Activated CD8-positive, alpha-beta memory T cell treated with anti-CD3 and anti-CD28 coated beads, Interleukin-2, amount 50 U/mL, for 1 hour (primary cell): ENCODE measurements at regions not wholly inside any gene's neighbourhood (a gene's known extent, or its start where the extent isn't known, plus 50 kb on each side); places are given as distances from the start of the nearest gene placed in this dataset.
"Not testable (repeated sequence)": the region's sequence is repeated elsewhere in the genome, so short reads cannot be mapped to it uniquely, and the experiment has no call there.

Experiments used
- DNase-seq: peaks from one replicate; pipeline ENCODE4 v3.0.0-alpha.2; 2020; ENCODE audit errors: extremely low read depth

GRCh38 chr6:22099923-22100322 lies 196.9 kb downstream of the PRL start:
- DNase-seq, result no peak

- DNase-seq, result no peak
Observed at GRCh38 chr6:22101163-22101562, 195.7 kb downstream of the PRL start.

- DNase-seq, result no peak
Observed at GRCh38 chr6:22102671-22103070, 194.2 kb downstream of the PRL start.

- DNase-seq, result no peak
Observed at GRCh38 chr6:22106451-22106850, 190.4 kb downstream of the PRL start.

- DNase-seq, result no peak
Observed at GRCh38 chr6:22106961-22107360, 189.9 kb downstream of the PRL start.

GRCh38 chr6:22108199-22108598 lies 188.6 kb downstream of the PRL start:
- DNase-seq, result no peak

GRCh38 chr6:22110061-22110460 lies 186.8 kb downstream of the PRL start:
- no peak for DNase-seq

- no peak for DNase-seq
Observed at GRCh38 chr6:22112461-22112860, 184.4 kb downstream of the PRL start.

GRCh38 chr6:22113026-22113766 lies 183.6 kb downstream of the PRL start:
- no peak for DNase-seq

GRCh38 chr6:22115559-22115958 lies 181.3 kb downstream of the PRL start:
- DNase-seq, result no peak

GRCh38 chr6:22117631-22118030 lies 179.2 kb downstream of the PRL start:
- no peak for DNase-seq

GRCh38 chr6:22119500-22119899 lies 177.3 kb downstream of the PRL start:
- no peak for DNase-seq

- DNase-seq, result no peak
Observed at GRCh38 chr6:22124756-22125155, 172.1 kb downstream of the PRL start.

GRCh38 chr6:22126910-22127309 lies 169.9 kb downstream of the PRL start:
- DNase-seq, result no peak

GRCh38 chr6:22129751-22130150 lies 167.1 kb downstream of the PRL start:
- no peak for DNase-seq

GRCh38 chr6:22132656-22133055 lies 164.2 kb downstream of the PRL start:
- no peak for DNase-seq

- no peak for DNase-seq
Observed at GRCh38 chr6:22133357-22133756, 163.5 kb downstream of the PRL start.

- DNase-seq, result no peak
Observed at GRCh38 chr6:22134308-22134707, 162.5 kb downstream of the PRL start.

- no peak for DNase-seq
Observed at GRCh38 chr6:22135395-22135794, 161.4 kb downstream of the PRL start.

GRCh38 chr6:22140736-22141135 lies 156.1 kb downstream of the PRL start:
- DNase-seq, result not testable (repeated sequence)

GRCh38 chr6:22141241-22141745 lies 155.5 kb downstream of the PRL start:
- no peak for DNase-seq

- no peak for DNase-seq
Observed at GRCh38 chr6:22142856-22143255, 154.0 kb downstream of the PRL start.

- DNase-seq, result no peak
Observed at GRCh38 chr6:22145376-22145775, 151.5 kb downstream of the PRL start.
